HFF-Myc (cell line): ENCODE measurements at regions not wholly inside any gene's neighbourhood (a gene's known extent, or its start where the extent isn't known, plus 50 kb on each side); places are given as distances from the start of the nearest gene placed in this dataset.
"Not testable (repeated sequence)": the region's sequence is repeated elsewhere in the genome, so short reads cannot be mapped to it uniquely, and the experiment has no call there.

Experiments used
- DNase-seq: peaks from one replicate; pipeline ENCODE4 v3.0.0-alpha.2; 2011; ENCODE audit warnings: low read depth; ENCODE audit errors: extremely low read depth
- H3K4me3 ChIP-seq: replicated peaks from 2 replicates; pipeline ENCODE4 v1.5.1; 2011; ENCODE audit warnings: low read depth, mild to moderate bottlenecking, control low read depth, low read length
- TF ChIP-seq, protein P1 (sequence below): IDR thresholded peaks from 2 replicates; pipeline ENCODE4 v1.5.1; 2012; ENCODE audit warnings: mild to moderate bottlenecking, low read depth, low read length, control low read depth; ENCODE audit errors: missing control alignments

DNA sequence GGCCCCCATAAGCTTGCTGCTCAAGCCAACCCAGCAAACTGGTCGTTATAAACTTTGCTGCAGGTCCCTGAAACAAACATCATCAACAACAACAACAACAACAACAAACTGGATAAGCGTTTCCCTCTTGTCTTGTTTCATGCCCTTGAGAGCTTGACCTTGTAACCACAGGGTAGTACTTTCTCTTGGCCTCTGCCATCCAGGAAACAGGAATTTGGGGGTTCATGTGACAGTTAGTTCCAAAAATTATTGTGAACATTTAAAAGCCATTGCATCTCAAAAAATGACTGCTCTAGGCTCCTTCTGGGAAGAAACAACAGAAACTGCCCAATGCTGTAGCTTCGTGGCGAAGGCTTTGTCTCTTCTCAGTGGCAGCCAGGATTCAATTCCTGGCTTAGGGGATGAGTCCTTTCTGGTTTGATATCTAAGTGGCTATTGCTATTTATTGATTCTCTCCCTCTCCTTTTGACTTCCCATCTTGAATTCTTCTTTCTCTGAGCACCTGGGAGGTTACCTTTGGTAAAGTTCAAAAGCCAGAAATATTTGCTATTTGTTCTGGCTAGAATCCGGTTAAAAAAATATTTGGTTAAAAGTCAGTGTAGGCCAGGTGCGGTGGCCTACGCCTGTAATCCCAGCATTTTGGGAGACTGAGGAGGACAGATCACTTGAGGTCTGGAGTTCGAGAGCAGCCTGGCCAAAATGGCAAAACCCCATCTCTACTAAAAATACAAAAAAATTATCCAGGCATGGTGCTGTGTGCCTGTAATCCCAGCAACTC lies 52.0 kb upstream of the CPM start:
- no peak for DNase-seq
- H3K4me3 ChIP-seq: no peak overlapping the region
- TF ChIP-seq, protein P1, sequence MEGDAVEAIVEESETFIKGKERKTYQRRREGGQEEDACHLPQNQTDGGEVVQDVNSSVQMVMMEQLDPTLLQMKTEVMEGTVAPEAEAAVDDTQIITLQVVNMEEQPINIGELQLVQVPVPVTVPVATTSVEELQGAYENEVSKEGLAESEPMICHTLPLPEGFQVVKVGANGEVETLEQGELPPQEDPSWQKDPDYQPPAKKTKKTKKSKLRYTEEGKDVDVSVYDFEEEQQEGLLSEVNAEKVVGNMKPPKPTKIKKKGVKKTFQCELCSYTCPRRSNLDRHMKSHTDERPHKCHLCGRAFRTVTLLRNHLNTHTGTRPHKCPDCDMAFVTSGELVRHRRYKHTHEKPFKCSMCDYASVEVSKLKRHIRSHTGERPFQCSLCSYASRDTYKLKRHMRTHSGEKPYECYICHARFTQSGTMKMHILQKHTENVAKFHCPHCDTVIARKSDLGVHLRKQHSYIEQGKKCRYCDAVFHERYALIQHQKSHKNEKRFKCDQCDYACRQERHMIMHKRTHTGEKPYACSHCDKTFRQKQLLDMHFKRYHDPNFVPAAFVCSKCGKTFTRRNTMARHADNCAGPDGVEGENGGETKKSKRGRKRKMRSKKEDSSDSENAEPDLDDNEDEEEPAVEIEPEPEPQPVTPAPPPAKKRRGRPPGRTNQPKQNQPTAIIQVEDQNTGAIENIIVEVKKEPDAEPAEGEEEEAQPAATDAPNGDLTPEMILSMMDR: no peak

DNA sequence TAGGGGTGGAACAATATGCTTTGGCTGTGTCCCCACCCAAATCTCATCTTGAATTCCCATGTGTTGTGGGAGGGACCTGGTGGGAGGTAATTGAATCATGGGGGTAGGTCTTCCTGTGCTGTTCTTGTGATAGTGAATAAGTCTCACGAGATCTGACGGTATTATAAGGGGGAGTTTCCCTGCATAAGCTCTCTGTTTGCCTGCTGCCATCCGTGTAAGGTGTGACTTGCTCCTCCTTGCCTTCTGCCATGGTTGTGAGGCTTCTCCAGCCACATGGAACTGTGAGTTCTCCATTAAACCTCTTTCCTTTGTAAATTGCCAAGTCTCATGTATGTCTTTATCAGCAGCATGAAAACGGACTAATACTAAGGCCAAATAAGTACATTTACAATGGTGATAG lies 64.6 kb upstream of the CPM start:
- DNase-seq, H3K4me3 ChIP-seq: not testable (repeated sequence)

DNA sequence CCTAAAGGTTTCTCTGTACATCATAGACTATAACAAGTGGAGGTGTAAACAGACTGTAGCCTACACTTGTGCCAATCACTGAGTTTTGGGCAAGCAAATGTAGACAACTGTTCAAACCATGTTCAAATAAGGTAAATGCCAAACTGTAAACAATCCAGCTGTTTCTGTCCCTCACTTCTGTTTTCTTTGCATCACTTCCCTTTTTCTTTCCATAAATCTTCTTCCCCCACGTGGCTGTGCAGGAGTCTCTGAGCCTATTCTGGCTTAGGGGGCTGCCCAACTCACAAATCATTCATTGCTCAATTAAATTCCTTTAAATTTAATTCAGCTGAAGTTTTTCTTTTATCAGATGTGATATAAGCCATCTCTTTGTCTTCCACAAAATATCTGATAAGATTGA lies 65.1 kb upstream of the CPM start:
- TF ChIP-seq, protein P1: no peak
- H3K4me3 ChIP-seq: no peak overlapping the region
- no peak for DNase-seq

DNA sequence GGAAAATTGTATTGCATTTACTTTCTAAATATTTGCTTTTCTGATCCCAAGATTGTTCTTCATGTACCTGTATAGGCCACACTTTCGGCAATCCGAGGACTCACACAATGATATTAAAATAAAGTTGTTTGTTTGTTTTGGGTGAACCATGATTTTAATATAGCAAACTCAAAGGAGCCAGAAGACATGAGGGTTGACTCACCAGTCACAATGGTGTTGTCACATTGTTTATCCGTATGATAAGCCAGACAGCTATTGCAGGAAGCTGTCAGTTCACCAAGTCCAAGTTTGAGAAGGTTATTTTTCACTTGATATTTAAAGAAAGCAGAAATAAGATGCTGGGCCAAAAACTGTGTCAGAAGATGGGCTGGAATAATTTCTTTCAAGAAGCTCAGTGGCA lies 67.1 kb upstream of the CPM start:
- DNase-seq: no peak
- TF ChIP-seq, protein P1: no peak
- H3K4me3 ChIP-seq: no peak overlapping the region

DNA sequence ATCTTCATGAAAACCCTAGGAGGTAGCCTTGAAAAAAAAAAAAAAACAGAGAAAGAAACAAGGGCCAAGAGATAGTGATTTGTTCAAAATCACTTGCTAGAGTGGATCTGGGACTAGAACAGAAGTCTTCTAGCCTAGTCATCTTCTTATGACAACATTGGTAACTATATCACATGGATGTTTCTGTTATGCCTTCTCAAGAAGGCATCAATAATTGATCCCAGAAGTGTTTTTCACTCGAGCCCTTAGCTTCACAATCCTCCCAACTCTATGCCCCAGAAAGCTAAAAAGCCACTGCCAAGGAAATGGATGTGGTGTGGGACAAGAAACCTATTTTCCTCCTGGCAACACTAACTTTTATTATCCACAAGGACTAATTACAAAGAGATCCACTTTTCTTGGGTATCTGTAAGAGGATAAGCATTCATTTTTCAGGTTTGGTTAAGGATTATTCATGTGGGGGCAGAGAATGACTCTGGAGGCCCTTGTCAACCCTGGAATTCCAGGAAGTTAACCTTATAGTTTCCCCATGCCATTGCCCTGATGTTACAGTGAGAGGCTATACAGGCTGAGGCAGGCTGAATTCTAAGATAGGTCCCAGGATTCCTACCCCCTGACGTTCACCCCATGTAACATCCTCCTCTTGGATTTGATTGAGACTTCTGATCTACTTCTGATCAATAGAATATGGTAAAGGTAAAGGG lies 67.7 kb upstream of the CPM start:
- TF ChIP-seq, protein P1: no peak
- no peak overlapping the region for H3K4me3 ChIP-seq
- no peak for DNase-seq

DNA sequence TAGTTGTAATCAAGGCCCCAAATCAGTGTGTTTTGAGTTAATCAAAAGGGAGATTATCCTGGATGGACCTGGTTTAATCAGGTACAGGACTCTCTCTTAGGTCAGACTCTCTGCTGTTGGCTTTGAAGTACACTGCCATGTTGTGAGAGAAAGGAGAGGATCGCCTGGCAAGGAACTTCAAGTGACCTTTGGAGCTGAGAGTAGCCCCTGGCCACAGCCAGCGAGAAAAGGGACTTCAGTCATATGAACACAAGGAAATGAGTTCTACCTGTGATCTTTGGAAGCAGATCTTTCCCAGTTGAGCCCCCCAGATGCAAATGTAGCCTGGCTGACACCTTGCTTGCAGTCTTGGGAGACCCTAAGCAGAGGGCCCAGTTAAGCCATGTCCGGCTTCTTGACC lies 68.3 kb upstream of the CPM start:
- H3K4me3 ChIP-seq: no peak overlapping the region
- TF ChIP-seq, protein P1: no peak

DNA sequence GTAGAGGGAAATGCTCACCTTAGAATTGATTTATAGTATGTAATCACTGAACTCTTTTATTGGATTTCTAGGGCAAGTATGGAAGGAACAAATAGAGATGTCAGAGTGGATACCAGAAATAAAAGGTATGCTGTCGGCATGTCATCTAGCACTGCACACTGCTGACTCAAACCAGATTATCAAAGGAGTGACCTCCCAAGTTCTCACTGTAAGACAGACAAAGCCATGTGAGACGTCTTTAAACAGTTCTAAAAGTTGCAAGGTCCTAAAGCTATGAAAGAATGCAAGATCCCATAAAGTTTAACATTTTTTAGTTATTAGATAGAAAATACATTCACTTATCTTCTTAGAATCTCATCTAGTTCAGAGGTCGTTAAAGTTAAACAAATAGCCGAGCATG lies 70.0 kb upstream of the CPM start:
- TF ChIP-seq, protein P1: no peak
- no peak overlapping the region for H3K4me3 ChIP-seq
- DNase-seq: no peak

More for the DNA sequence above, 68.3 kb upstream of the CPM start:
- no peak for DNase-seq
